ENCODE measurements at regions not wholly inside any gene's neighbourhood (a gene's known extent, or its start where the extent isn't known, plus 50 kb on each side); places are given as distances from the start of the nearest gene placed in this dataset.

- intact Hi-C loops (cut with micrococcal nuclease) = no loop called here
These were observed 146.5 kb downstream of the GLI2 start for GRCh38 chr2:120881981-120882788.

- intact Hi-C loops (cut with micrococcal nuclease) = no loop called here
These were observed 148.2 kb downstream of the GLI2 start for GRCh38 chr2:120883607-120884440.

DNA sequence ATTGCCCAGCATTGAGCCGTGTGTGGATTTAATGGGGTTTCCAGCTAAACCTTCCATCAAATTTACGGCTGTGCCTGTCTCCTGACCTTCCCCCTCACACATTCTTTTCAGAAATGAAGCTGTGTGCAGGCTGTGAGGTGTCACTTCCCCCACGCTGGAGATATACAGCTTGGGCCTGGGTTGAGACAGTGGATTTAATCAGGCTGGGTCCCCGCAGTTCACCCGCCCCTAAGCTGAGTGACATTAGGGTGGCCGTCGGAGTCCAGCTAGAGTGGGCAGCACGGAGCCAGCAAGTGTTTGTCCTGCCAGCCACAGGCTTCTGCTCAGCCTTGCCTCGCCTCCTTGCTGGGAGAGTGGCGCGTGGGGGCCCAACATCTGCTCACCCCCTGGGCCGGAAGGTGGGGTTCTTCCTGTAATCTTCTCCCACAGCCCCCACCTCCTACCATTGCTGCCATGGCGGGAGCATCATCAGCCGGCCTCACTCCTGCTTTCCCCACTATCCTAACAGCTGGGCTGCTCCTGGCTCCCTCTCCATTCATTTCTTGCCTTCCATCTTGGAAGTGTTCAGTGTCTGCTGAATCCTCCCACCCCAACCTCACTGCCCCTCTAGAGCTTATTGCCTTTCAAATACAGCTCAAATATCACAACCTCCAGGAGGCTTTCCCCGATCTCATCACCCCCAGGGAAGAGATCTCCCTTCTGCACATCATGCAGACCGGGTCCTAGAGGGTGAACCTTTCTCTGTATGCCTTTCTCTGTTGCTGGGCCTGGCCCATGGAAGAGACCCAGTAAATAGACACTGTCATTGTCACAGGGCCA, 149.0 kb downstream of the GLI2 start:
- intact Hi-C loops (cut with micrococcal nuclease) = no loop called here

- intact Hi-C loops (cut with micrococcal nuclease) = no loop called here
These were observed 149.7 kb downstream of the GLI2 start for GRCh38 chr2:120885321-120885720.

GRCh38 chr2:120885749-120886148, 150.1 kb downstream of the GLI2 start:
- intact Hi-C loops (cut with micrococcal nuclease) = no loop called here

GRCh38 chr2:120886534-120887319, 151.1 kb downstream of the GLI2 start:
- intact Hi-C loops (cut with micrococcal nuclease) = no loop called here

DNA sequence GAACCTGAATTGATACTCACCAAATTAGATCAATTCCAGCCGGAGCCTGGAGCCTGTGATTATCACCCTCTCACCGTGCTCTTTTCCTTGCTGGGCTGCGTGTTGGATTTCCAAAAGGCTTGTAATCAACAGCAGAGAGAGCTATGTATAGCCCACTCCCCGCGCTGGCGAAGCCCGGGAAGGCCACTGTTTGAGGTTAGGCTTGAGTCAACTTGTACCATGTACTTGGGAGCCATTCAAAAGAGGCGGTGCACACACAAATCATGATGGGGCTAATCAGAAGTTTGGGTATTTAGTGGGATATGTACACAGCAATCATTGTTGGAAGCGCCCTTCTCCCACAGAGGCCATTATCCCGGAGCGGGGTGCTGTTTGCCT, 151.6 kb downstream of the GLI2 start:
- intact Hi-C loops (cut with micrococcal nuclease) = no loop called here

DNA sequence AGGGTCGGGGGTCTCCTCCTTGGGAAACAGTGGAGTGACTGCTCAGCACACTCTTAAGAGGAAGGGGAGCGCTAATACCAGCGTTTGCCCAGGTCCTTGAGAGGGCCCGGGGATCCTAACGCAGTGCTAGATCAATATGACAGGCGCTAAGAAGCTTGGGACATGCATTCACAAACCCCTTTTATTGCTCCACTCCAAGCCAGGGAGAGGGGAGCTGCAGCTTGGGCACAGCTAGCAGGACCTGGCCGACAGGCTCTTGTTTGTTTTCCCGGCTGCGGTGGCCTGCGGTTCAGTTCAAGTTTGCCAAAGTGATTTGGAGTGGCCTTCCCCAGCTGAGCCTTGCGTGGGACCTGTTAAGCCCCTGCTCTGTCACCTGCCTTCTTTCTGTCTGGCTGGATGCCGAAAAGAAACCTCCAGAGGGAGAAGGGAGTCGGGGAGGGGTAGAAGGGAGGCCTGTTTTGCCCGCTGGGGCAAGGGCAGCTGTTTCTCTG, 152.1 kb downstream of the GLI2 start:
- intact Hi-C loops (cut with micrococcal nuclease) = no loop called here

- intact Hi-C loops (cut with micrococcal nuclease) = no loop called here
These were observed 153.2 kb downstream of the GLI2 start for GRCh38 chr2:120888851-120889250.

DNA sequence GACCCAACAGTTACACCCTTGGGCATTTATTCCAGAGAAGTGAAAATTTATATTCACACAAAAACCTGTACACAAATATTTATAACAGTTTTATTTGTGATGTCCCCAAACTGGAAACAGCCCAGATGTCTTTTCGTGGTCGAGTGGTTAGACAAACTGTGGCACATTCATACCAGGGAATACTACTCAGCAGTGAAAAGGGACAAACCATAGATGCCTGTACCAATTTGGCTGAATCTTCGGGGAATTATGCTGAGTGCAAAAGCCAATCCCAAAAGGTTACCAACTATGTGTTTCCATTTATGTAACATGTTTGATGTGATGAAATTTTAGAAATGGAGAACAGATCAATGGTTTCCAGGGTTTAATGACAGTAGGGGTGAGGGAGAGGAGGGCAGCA, 154.3 kb downstream of the GLI2 start:
- intact Hi-C loops (cut with micrococcal nuclease) = no loop called here

DNA sequence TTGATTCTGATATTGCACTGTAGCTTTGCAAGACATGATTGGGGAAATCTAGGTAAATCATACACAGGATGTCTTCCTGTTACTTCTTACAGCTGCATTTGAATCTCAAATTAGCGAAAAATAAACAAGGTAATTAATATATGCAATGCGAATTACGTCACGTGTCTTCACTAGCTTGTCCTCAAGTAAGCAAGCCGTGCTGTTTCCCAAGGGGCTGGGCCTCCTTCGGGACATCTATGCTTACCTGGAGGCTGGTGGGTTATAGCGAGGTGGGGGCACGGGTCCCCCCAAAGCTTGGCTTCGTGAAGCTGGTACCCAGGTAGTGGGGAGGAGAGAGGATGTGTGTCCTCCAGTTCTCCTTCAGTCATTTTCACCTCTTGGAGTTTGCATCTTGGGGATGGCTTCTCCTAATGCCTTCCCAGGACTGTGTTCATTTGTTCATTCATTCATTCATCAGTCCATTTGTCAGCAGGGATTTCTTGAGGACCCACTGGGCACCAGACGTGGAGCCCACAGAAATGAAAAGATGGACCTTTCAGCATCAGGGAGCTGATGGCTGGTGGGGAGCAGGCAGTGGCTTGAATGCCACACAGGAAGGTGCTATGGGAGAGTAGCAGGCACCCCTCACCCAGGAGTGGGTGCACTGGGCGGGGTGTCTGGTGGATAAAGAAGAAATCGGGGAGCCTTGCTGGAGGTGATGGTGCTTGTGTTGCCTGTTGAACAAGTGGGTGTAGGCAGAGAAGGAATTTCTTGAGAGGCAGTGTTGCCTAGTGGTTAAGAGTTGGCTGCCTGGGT, 155.1 kb downstream of the GLI2 start:
- intact Hi-C loops (cut with micrococcal nuclease) = no loop called here

DNA sequence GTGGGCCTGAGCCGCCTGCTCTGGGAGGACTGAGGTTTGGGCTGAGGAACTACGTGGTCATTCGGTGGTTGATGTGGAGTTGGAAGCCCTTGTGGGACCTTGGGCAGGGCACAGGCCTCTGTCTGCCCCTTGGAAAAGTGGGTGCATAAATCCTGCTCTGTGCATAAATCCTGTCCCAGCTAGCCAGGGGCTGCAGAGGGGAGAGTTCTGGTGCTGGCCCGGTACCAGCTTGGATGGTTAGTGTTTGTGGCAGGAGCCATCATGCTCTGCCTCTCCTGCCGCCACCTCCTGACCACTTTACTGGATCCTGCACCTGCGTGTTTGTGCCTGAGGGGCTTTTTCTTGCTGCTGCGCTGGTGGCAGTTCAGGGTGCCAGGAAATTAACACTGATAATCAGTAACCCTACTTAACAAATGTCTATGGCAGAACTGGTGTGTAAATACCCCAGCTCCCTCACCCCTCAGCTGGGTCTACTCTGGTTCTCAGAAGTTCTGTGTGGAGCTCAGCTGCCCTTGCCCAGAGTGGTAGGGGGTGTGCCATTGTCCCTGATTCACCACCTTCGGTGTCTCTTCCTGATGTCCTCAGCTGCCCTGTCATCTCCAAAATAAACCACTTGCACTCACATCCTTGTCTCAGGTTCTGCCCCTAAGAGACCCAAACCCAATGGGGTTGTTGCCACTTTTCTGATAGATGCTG, 156.8 kb downstream of the GLI2 start:
- intact Hi-C loops (cut with micrococcal nuclease) = no loop called here

DNA sequence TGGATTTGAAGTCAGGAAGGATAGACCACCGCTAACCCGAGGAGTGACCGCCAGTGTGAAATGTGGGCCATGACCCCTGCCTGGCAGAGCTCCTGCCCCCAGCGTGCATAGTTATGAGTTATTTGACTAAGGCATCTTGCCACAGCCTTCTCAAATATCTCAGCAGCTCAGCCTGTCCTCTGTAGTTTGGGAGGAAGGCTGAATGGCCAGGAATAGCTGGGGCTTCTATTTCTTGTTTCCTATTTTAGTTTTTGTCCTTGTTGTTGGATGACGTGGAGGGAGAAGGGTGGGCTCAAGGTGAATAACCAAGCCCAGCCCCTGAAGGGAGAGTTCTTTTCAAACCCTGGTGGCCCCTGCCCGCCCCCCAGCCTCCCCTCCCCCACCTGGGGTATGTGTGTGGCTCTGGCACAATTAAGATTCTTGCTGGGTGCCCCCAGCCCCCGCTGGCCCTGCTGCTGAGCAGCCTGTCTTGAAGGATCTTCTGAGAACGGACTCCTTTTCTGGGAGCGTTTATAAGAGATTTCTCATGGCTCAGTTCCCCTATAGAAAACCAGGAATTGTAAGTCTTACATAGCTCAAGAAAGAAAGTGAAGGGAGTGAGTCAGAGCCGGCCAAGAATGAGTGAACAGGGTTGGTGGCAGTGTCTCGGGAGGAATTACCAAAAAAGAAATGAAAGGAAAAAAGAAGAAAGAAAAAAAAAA, 157.4 kb downstream of the GLI2 start:
- intact Hi-C loops (cut with micrococcal nuclease) = no loop called here

DNA sequence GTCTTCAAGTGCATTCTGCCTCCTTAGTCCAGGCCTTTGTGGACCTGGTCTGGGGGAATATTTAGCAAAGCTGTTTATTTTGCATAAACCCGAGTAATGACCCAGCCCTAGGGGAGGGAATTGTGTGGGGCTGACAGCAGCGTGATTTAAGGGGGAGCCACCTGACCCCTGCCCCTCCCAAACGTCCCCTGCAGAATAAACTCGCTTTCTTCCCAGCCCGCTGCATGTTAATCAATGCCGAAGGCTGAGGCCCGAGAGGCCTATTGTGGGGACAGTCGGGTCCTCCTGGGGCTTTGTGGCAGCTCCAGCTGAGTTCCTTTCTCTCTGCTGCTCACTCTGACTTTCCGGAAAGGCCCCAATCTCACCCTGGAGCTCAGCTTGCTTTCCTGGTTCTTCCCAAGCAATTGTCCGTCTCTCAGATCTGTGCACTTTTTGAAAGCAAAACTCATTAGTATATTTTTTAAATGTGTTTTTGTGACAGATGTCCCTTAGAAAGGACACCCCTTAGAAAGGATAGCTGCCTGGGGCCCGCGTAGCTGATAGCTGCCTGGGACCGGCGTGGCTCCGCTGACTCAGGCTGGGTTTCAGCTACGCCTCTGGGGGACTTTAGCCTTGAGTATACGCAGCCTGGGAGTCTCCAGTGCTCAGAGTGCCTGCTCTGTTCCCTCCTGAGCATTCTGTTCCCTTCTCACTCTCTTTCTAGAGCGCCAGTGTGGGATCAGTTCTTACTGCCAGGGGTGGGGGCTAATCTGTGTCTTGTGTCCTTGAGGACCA, 158.3 kb downstream of the GLI2 start:
- intact Hi-C loops (cut with micrococcal nuclease) = no loop called here

DNA sequence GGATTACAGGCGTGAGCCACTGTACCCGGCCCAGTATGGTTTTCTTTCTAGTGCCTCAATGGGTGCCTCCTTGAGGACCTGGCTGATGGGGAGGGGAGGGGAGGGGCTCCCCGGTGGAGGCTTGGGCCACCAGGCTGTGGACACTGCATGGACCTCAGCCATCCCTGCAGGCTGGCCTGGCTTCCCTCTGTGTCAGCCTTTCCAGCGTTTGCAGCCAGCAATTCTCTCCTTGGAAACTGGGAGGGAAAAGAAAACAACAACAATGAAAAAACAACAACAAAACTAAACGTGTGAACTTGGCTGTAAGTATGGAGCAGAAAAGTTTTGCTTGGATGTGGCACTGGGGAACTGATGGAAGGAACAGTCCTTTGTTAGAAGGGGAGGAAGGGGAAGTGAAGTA, 159.3 kb downstream of the GLI2 start:
- intact Hi-C loops (cut with micrococcal nuclease) = no loop called here

DNA sequence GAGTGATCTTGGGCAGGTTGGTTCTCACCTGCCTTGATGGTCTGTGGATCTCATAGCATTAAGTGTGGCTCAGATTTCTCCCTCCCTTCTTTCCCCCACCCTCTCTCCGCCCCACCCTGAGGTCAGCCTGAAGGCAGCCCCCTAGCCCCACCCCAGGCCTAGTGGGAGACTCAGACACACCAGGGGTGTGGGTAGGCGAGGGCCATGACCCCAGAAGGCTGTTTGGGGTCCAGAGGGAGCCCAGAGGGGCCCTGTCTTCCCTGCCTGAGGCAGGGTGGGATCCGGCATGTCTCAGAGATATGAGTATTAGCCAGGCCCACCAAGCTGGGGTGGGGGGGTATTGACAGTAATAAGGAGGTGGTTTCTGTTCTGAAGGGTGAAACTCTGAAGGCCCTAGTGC, 160.5 kb downstream of the GLI2 start:
- intact Hi-C loops (cut with micrococcal nuclease) = no loop called here

GRCh38 chr2:120896901-120897300, 161.2 kb downstream of the GLI2 start:
- intact Hi-C loops (cut with micrococcal nuclease) = no loop called here

DNA sequence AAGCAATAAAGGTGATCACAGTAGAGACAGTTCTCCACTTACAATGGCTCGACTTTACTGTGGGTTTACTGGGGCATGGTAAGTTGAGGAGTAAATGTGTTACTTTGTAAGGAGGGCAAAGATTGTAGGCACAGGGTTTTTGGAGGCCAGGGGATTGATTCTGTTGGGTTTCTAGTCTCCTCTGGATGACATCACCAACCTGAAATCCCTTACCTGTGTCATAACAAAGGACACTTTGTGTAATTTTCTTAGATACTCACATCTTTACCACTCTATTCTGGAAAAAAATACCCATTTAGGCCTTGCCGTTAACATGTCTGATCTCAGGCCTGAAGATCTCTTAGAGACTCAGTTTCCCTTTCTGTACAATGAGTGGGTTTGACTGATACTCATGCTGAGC, 161.7 kb downstream of the GLI2 start:
- intact Hi-C loops (cut with micrococcal nuclease) = no loop called here

Data from T-helper 2 cell treated with Interferon-gamma antibody and Interleukin-4, amounts not matched to agents 100 ng/mL and 5 ng/mL, for 36 hours (primary cell).